GM23338 (cell line): ENCODE measurements at regions not wholly inside any gene's neighbourhood (a gene's known extent, or its start where the extent isn't known, plus 50 kb on each side); places are given as distances from the start of the nearest gene placed in this dataset.

Source experiments
- ATAC-seq: fragments of 200-7000 bp; cut with Tn5 transposase; 3 replicates; pipeline ENCODE4 v1.9.1; 2020
- DNase-seq: peaks from one replicate; pipeline ENCODE4 v3.0.0-alpha.2; 2015; ENCODE audit warnings: low spot score
- H2AFZ ChIP-seq: fragments of 200-600 bp; sonication (generic); 2 replicates; pipeline ENCODE4 v1.8.0; 2016; ENCODE audit warnings: antibody characterized with exemption, mild to moderate bottlenecking, moderate library complexity
- H3F3A ChIP-seq: fragments of 200-600 bp; sonication (generic); replicated peaks from 2 replicates; pipeline ENCODE4 v1.8.0; 2017; ENCODE audit warnings: antibody characterized with exemption, mixed run types, low read depth
- H3K27ac ChIP-seq: fragments of 200-600 bp; sonication (generic); 2 replicates; pipeline ENCODE4 v1.6.1; 2016; ENCODE audit warnings: low read depth
- H3K27me3 ChIP-seq: fragments of 200-600 bp; sonication (generic); 2 replicates; pipeline ENCODE4 v1.8.0; 2016; ENCODE audit warnings: mild to moderate bottlenecking, mixed run types, moderate library complexity; ENCODE audit not compliant: insufficient read depth
- H3K36me3 ChIP-seq: fragments of 200-600 bp; sonication (generic); 2 replicates; pipeline ENCODE4 v1.8.0; 2016; ENCODE audit warnings: mild to moderate bottlenecking; ENCODE audit not compliant: insufficient read depth
- H3K4me1 ChIP-seq: fragments of 200-600 bp; sonication (generic); 2 replicates; pipeline ENCODE4 v1.8.0; 2016; ENCODE audit warnings: mild to moderate bottlenecking, moderate library complexity; ENCODE audit not compliant: insufficient read depth
- H3K4me2 ChIP-seq: fragments of 200-600 bp; sonication (generic); 2 replicates; pipeline ENCODE4 v1.7.1; 2017; ENCODE audit warnings: mixed run types
- H3K4me3 ChIP-seq: fragments of 200-600 bp; sonication (generic); 2 replicates; pipeline ENCODE4 v1.6.1; 2016; ENCODE audit warnings: mixed run types
- H3K79me2 ChIP-seq: fragments of 200-600 bp; sonication (generic); replicated peaks from 2 replicates; pipeline ENCODE4 v1.8.0; 2017; ENCODE audit warnings: mild to moderate bottlenecking; ENCODE audit not compliant: insufficient read depth
- H3K9me2 ChIP-seq: fragments of 200-600 bp; sonication (generic); 2 replicates; pipeline ENCODE4 v1.8.0; 2017; ENCODE audit not compliant: insufficient read depth
- H4K20me1 ChIP-seq: fragments of 200-600 bp; sonication (generic); replicated peaks from 2 replicates; pipeline ENCODE4 v1.8.0; 2017; ENCODE audit warnings: mild to moderate bottlenecking; ENCODE audit not compliant: insufficient read depth
- H3K27ac Mint-ChIP-seq: 2 replicates; pipeline ENCODE4 v1.8.0; 2020; ENCODE audit warnings: inconsistent platforms, mild to moderate bottlenecking, moderate library complexity, mixed read lengths
- H3K27me3 Mint-ChIP-seq: 3 replicates; pipeline ENCODE4 v1.8.0; 2022; ENCODE audit warnings: low read depth, mild to moderate bottlenecking, moderate library complexity, mixed read lengths, inconsistent platforms; ENCODE audit not compliant: insufficient read depth, poor library complexity
- H3K36me3 Mint-ChIP-seq: 3 replicates; pipeline ENCODE4 v1.8.0; 2021; ENCODE audit warnings: low read depth, mild to moderate bottlenecking, inconsistent platforms, moderate library complexity, mixed read lengths
- H3K4me1 Mint-ChIP-seq: 3 replicates; pipeline ENCODE4 v1.8.0; 2020; ENCODE audit warnings: mild to moderate bottlenecking, inconsistent platforms, mixed read lengths
- H3K4me3 Mint-ChIP-seq: 3 replicates; pipeline ENCODE4 v1.8.0; 2021; ENCODE audit warnings: moderate library complexity, mild to moderate bottlenecking, inconsistent platforms, mixed read lengths
- H3K9me3 Mint-ChIP-seq: 3 replicates; pipeline ENCODE4 v1.8.0; 2020; ENCODE audit warnings: moderate library complexity, mild to moderate bottlenecking, inconsistent platforms, mixed read lengths
- CREB1 ChIP-seq: fragments of 250-450 bp; sonication (Bioruptor Pico); IDR thresholded peaks from 2 replicates; pipeline ENCODE4 v1.5.0; 2020; ENCODE audit warnings: low read depth, mild to moderate bottlenecking, moderate library complexity
- EZH2 ChIP-seq: fragments of 200-600 bp; sonication (generic); IDR thresholded peaks from one replicate; pipeline ENCODE4 v1.8.0; 2017; ENCODE audit warnings: antibody characterized with exemption, mild to moderate bottlenecking, low read depth; ENCODE audit not compliant: unreplicated experiment
- EZH2phosphoT487 ChIP-seq: fragments of 200-600 bp; sonication (generic); IDR thresholded peaks from one replicate; pipeline ENCODE4 v1.8.1; 2018; ENCODE audit warnings: antibody characterized with exemption; ENCODE audit not compliant: unreplicated experiment
- JUNB ChIP-seq: IDR thresholded peaks from one replicate; pipeline ENCODE4 v1.6.1; 2016; ENCODE audit warnings: antibody characterized with exemption; ENCODE audit not compliant: unreplicated experiment
- NANOG ChIP-seq: IDR thresholded peaks from 2 replicates; pipeline ENCODE4 v1.6.1; 2016; ENCODE audit warnings: antibody characterized with exemption, borderline replicate concordance
- POLR2AphosphoS5 ChIP-seq: IDR thresholded peaks from 2 replicates; pipeline ENCODE4 v1.6.1; 2016; ENCODE audit warnings: antibody characterized with exemption, low read depth
- STAT1 ChIP-seq: IDR thresholded peaks from one replicate; pipeline ENCODE4 v1.6.1; 2016; ENCODE audit warnings: antibody characterized with exemption; ENCODE audit not compliant: unreplicated experiment
- ZNF114 ChIP-seq: fragments of 250-450 bp; sonication (Bioruptor Pico); IDR thresholded peaks from 2 replicates; pipeline ENCODE4 v1.5.0; 2020; ENCODE audit warnings: mild to moderate bottlenecking, moderate library complexity
- ZNF331 ChIP-seq: fragments of 250-450 bp; sonication (Bioruptor Pico); IDR thresholded peaks from 2 replicates; pipeline ENCODE4 v1.5.0; 2020; ENCODE audit warnings: low read depth, mild to moderate bottlenecking, moderate library complexity
- TF ChIP-seq, protein P1 (sequence below): IDR thresholded peaks from one replicate; pipeline ENCODE4 v1.6.1; 2018; ENCODE audit warnings: antibody characterized with exemption; ENCODE audit not compliant: unreplicated experiment
- TF ChIP-seq, protein P2 (sequence below): IDR thresholded peaks from 2 replicates; pipeline ENCODE4 v1.6.1; 2016; ENCODE audit warnings: antibody characterized with exemption
- TF ChIP-seq, protein P3 (sequence below), 2 experiments: fragments of 200-600 bp in 1 of 2; sonication (generic) in 1 of 2; conservative IDR thresholded peaks; 2 replicates each; pipeline versions ENCODE4 v1.5.1 to v1.6.1; 2016 to 2017; ENCODE audit warnings: antibody characterized with exemption in 2 of 2, low read depth in 2 of 2, mild to moderate bottlenecking in 2 of 2, moderate library complexity in 1 of 2
- TF ChIP-seq, protein P4 (sequence below): fragments of 250-450 bp; sonication (Bioruptor Pico); IDR thresholded peaks from 2 replicates; pipeline ENCODE4 v1.5.0; 2020; ENCODE audit warnings: mild to moderate bottlenecking, moderate library complexity

DNA sequence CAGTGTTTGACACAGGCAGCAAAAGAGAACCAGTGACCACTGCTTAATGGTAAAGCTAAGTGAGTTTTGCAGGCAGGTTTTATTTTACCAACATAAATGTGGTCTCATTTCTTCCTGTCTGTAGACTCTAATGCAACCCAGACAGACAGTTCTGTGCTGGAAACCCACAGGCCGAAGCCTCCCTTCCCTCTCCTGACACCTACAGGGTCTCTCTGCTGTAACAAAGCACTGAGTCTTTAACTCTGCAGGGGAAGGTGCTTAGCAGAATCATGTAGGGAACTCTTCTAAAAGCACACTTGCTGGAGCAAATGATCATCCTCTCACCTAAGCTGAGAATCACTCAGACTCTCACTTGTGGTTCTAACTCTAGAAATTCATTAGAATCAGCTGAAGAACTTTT lies 200.3 kb downstream of the KBTBD8 start:
- Mint-ChIP-seq H3K9me3 (no peaks in the 10 kb centered on the region), H3K4me3 (no peak overlapping the region), H3K27ac (no peak overlapping the region), H3K4me1 (no peaks in the 10 kb centered on the region; the same call in 2 of the 3 replicates), H3K27me3 (peaks cover 3% of the 10 kb centered on the region), H3K36me3 (no peaks in the 10 kb centered on the region)
- no peak overlapping the region for H3K27ac ChIP-seq
- TF ChIP-seq, protein P1, sequence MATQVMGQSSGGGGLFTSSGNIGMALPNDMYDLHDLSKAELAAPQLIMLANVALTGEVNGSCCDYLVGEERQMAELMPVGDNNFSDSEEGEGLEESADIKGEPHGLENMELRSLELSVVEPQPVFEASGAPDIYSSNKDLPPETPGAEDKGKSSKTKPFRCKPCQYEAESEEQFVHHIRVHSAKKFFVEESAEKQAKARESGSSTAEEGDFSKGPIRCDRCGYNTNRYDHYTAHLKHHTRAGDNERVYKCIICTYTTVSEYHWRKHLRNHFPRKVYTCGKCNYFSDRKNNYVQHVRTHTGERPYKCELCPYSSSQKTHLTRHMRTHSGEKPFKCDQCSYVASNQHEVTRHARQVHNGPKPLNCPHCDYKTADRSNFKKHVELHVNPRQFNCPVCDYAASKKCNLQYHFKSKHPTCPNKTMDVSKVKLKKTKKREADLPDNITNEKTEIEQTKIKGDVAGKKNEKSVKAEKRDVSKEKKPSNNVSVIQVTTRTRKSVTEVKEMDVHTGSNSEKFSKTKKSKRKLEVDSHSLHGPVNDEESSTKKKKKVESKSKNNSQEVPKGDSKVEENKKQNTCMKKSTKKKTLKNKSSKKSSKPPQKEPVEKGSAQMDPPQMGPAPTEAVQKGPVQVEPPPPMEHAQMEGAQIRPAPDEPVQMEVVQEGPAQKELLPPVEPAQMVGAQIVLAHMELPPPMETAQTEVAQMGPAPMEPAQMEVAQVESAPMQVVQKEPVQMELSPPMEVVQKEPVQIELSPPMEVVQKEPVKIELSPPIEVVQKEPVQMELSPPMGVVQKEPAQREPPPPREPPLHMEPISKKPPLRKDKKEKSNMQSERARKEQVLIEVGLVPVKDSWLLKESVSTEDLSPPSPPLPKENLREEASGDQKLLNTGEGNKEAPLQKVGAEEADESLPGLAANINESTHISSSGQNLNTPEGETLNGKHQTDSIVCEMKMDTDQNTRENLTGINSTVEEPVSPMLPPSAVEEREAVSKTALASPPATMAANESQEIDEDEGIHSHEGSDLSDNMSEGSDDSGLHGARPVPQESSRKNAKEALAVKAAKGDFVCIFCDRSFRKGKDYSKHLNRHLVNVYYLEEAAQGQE: no peak
- TF ChIP-seq ZNF114 (no peak), EZH2 (no peak), ZNF331 (CRISPR knock-in tag) (no peak), EZH2phosphoT487 (no peak), NANOG (no peak), POLR2AphosphoS5 (no peak), JUNB (no peak), STAT1 (no peak), CREB1 (CRISPR knock-in tag) (no peak)
- TF ChIP-seq, protein P2, sequence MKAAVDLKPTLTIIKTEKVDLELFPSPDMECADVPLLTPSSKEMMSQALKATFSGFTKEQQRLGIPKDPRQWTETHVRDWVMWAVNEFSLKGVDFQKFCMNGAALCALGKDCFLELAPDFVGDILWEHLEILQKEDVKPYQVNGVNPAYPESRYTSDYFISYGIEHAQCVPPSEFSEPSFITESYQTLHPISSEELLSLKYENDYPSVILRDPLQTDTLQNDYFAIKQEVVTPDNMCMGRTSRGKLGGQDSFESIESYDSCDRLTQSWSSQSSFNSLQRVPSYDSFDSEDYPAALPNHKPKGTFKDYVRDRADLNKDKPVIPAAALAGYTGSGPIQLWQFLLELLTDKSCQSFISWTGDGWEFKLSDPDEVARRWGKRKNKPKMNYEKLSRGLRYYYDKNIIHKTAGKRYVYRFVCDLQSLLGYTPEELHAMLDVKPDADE: no peak
- TF ChIP-seq, protein P3, sequence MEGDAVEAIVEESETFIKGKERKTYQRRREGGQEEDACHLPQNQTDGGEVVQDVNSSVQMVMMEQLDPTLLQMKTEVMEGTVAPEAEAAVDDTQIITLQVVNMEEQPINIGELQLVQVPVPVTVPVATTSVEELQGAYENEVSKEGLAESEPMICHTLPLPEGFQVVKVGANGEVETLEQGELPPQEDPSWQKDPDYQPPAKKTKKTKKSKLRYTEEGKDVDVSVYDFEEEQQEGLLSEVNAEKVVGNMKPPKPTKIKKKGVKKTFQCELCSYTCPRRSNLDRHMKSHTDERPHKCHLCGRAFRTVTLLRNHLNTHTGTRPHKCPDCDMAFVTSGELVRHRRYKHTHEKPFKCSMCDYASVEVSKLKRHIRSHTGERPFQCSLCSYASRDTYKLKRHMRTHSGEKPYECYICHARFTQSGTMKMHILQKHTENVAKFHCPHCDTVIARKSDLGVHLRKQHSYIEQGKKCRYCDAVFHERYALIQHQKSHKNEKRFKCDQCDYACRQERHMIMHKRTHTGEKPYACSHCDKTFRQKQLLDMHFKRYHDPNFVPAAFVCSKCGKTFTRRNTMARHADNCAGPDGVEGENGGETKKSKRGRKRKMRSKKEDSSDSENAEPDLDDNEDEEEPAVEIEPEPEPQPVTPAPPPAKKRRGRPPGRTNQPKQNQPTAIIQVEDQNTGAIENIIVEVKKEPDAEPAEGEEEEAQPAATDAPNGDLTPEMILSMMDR (conservative IDR thresholded peaks at IDR 0.05; ENCODE audit: low read depth in 2 of 2): no peak; a peak in 1 of 4 replicates
- TF ChIP-seq, protein P4, sequence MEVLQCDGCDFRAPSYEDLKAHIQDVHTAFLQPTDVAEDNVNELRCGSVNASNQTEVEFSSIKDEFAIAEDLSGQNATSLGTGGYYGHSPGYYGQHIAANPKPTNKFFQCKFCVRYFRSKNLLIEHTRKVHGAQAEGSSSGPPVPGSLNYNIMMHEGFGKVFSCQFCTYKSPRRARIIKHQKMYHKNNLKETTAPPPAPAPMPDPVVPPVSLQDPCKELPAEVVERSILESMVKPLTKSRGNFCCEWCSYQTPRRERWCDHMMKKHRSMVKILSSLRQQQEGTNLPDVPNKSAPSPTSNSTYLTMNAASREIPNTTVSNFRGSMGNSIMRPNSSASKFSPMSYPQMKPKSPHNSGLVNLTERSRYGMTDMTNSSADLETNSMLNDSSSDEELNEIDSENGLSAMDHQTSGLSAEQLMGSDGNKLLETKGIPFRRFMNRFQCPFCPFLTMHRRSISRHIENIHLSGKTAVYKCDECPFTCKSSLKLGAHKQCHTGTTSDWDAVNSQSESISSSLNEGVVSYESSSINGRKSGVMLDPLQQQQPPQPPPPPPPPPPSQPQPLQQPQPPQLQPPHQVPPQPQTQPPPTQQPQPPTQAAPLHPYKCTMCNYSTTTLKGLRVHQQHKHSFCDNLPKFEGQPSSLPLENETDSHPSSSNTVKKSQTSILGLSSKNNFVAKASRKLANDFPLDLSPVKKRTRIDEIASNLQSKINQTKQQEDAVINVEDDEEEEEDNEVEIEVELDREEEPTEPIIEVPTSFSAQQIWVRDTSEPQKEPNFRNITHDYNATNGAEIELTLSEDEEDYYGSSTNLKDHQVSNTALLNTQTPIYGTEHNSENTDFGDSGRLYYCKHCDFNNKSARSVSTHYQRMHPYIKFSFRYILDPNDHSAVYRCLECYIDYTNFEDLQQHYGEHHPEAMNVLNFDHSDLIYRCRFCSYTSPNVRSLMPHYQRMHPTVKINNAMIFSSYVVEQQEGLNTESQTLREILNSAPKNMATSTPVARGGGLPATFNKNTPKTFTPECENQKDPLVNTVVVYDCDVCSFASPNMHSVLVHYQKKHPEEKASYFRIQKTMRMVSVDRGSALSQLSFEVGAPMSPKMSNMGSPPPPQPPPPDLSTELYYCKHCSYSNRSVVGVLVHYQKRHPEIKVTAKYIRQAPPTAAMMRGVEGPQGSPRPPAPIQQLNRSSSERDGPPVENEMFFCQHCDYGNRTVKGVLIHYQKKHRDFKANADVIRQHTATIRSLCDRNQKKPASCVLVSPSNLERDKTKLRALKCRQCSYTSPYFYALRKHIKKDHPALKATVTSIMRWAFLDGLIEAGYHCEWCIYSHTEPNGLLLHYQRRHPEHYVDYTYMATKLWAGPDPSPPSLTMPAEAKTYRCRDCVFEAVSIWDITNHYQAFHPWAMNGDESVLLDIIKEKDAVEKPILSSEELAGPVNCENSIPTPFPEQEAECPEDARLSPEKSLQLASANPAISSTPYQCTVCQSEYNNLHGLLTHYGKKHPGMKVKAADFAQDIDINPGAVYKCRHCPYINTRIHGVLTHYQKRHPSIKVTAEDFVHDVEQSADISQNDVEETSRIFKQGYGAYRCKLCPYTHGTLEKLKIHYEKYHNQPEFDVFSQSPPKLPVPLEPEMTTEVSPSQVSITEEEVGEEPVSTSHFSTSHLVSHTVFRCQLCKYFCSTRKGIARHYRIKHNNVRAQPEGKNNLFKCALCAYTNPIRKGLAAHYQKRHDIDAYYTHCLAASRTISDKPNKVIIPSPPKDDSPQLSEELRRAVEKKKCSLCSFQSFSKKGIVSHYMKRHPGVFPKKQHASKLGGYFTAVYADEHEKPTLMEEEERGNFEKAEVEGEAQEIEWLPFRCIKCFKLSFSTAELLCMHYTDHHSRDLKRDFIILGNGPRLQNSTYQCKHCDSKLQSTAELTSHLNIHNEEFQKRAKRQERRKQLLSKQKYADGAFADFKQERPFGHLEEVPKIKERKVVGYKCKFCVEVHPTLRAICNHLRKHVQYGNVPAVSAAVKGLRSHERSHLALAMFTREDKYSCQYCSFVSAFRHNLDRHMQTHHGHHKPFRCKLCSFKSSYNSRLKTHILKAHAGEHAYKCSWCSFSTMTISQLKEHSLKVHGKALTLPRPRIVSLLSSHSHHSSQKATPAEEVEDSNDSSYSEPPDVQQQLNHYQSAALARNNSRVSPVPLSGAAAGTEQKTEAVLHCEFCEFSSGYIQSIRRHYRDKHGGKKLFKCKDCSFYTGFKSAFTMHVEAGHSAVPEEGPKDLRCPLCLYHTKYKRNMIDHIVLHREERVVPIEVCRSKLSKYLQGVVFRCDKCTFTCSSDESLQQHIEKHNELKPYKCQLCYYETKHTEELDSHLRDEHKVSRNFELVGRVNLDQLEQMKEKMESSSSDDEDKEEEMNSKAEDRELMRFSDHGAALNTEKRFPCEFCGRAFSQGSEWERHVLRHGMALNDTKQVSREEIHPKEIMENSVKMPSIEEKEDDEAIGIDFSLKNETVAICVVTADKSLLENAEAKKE: no peak
- DNase-seq (peak; percentile 12), ATAC-seq (peak; percentile 85)
- no peak overlapping the region for H2AFZ ChIP-seq
- H4K20me1 ChIP-seq: no peaks in the 10 kb centered on the region
- H3K4me1 ChIP-seq: no peaks in the 10 kb centered on the region
- H3K4me2 ChIP-seq: no peak overlapping the region
- H3K9me2 ChIP-seq: no peaks in the 10 kb centered on the region
- no peaks in the 10 kb centered on the region for H3F3A ChIP-seq
- no peaks in the 10 kb centered on the region for H3K79me2 ChIP-seq
- H3K27me3 ChIP-seq: no peaks in the 10 kb centered on the region
- H3K36me3 ChIP-seq: no peaks in the 10 kb centered on the region
- no peak overlapping the region for H3K4me3 ChIP-seq
